ENCODE measurements at regions not wholly inside any gene's neighbourhood (a gene's known extent, or its start where the extent isn't known, plus 50 kb on each side); places are given as distances from the start of the nearest gene placed in this dataset.

DNA sequence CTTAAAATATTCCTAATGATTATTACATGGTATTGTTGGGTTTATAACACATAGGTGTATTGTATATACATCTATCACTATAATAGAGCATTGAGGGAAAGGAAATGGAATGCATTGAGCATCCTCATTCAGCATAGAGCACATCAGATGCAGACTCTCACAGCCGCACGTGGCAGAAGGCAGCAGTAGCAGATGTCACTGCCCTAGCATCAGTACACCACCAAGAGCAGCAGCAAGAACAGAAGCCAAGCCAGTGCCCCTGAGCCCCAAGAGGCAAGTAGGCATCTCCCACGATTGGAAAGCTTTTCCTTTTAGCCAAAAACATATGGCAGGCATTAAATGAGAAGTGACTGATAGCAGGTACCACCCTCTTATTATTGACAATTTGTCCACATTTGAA lies 510.0 kb downstream of the TNS3 start:
- no peak for TF ChIP-seq CTCF (IDR thresholded peaks at IDR 0.05)
- no peak for TF ChIP-seq POLR2A (IDR thresholded peaks at IDR 0.05)
